Esophagus muscularis mucosa (tissue), 4 donors: ENCODE measurements at regions not wholly inside any gene's neighbourhood (a gene's known extent, or its start where the extent isn't known, plus 50 kb on each side); places are given as distances from the start of the nearest gene placed in this dataset.

ENCODE experiments used
- DNase-seq: peaks from one replicate; pipeline ENCODE4 v3.0.0-alpha.2; 2017; ENCODE audit errors: extremely low spot score
- H3K27ac ChIP-seq, 4 donors: fragments of 200-600 bp; sonication (generic); replicated peaks in 1 of 4; 1 replicate in 3 of 4; 2 replicates in 1 of 4; pipeline ENCODE4 v1.5.1; 2016 to 2019; ENCODE audit warnings: mild to moderate bottlenecking in 1 of 4
- H3K27me3 ChIP-seq, 4 donors: fragments of 200-600 bp; sonication (generic); one replicate each; pipeline versions ENCODE4 v1.5.1 to v1.6.0; 2016 to 2019
- H3K36me3 ChIP-seq, 4 donors: fragments of 200-600 bp; sonication (generic); one replicate each; pipeline ENCODE4 v1.5.1; 2016 to 2019
- H3K4me1 ChIP-seq, 4 donors: fragments of 200-600 bp; sonication (generic); one replicate each; pipeline ENCODE4 v1.5.1; 2016 to 2019
- H3K4me3 ChIP-seq, 4 donors: fragments of 200-600 bp; sonication (generic); 1 replicate in 2 of 4; 2 replicates in 2 of 4; pipeline ENCODE4 v1.5.1; 2016 to 2019; ENCODE audit warnings: mild to moderate bottlenecking in 4 of 4, moderate library complexity in 1 of 4
- H3K9me3 ChIP-seq, 4 donors: fragments of 200-600 bp; sonication (generic); 1 replicate in 3 of 4; 2 replicates in 1 of 4; pipeline ENCODE4 v1.5.1; 2016 to 2019
- CTCF ChIP-seq, 3 experiments: fragments of 200-600 bp in 2 of 3; fragments of 450-650 bp in 1 of 3; sonication (generic) in 2 of 3; IDR thresholded peaks; one replicate each; pipeline ENCODE4 v1.5.1; 2017 to 2019; ENCODE audit warnings: antibody characterized with exemption in 3 of 3, mild to moderate bottlenecking in 2 of 3, moderate library complexity in 1 of 3
- EP300 ChIP-seq: sonication (generic); formaldehyde crosslinking; IDR thresholded peaks from one replicate; pipeline ENCODE4 v1.6.1; 2017; ENCODE audit warnings: antibody characterized with exemption
- POLR2A ChIP-seq: fragments of 450-650 bp; IDR thresholded peaks from one replicate; pipeline ENCODE4 v1.6.1; 2017; ENCODE audit warnings: antibody characterized with exemption, moderate library complexity, mild to moderate bottlenecking, low read depth
- POLR2AphosphoS5 ChIP-seq, 2 donors: sonication (generic); formaldehyde crosslinking; IDR thresholded peaks; one replicate each; pipeline ENCODE4 v1.6.1; 2017; ENCODE audit warnings: antibody characterized with exemption in 2 of 2
- WGBS: methylation state at CpG from one replicate; pipeline ENCODE4 v1.1.5; 2018; 5-methylcytosine and 5-hydroxymethylcytosine counted together
- intact Hi-C: fragments of 100-400 bp; cut with DNase I; formaldehyde crosslinking; loops from one replicate; pipeline ENCODE4 v1.15.1; 2023

GRCh38 chr3:78516937-78517336 lies 1250.9 kb downstream of the ROBO1 start:
- no peaks in the 10 kb centered on the region for H3K4me1 ChIP-seq
- intact Hi-C loops = no loop called here
- H3K27me3 ChIP-seq = no peaks in the 10 kb centered on the region
- TF ChIP-seq POLR2A (no peak), POLR2AphosphoS5 (IDR thresholded peaks at IDR 0.05) (no peak), CTCF (IDR thresholded peaks at IDR 0.05) (no peak)
- DNase-seq = no peak
- H3K9me3 ChIP-seq = no peaks in the 10 kb centered on the region
- H3K27ac ChIP-seq = no peak overlapping the region
- H3K4me3 ChIP-seq = no peak overlapping the region
- H3K36me3 ChIP-seq = no peaks in the 10 kb centered on the region

GRCh38 chr3:78517965-78518364 lies 1249.8 kb downstream of the ROBO1 start:
- WGBS = 29% methylated on average over 1 of the region's 1 CpG
- H3K9me3 ChIP-seq = no peaks in the 10 kb centered on the region
- H3K27me3 ChIP-seq = no peaks in the 10 kb centered on the region

GRCh38 chr3:78519281-78519680 lies 1248.5 kb downstream of the ROBO1 start:
- intact Hi-C loops = no loop called here
- no peaks in the 10 kb centered on the region for H3K36me3 ChIP-seq
- H3K9me3 ChIP-seq = peaks cover 0 to 3% (median 0%) of the 10 kb centered on the region in 4 donors
- H3K27ac ChIP-seq = no peak overlapping the region
- 58% methylated on average over 2 of the region's 2 CpGs for WGBS
- no peak overlapping the region for H3K4me3 ChIP-seq
- no peaks in the 10 kb centered on the region for H3K4me1 ChIP-seq
- DNase-seq = no peak
- TF ChIP-seq EP300 (no peak), POLR2AphosphoS5 (IDR thresholded peaks at IDR 0.05) (no peak), CTCF (IDR thresholded peaks at IDR 0.05) (no peak), POLR2A (no peak)
- no peaks in the 10 kb centered on the region for H3K27me3 ChIP-seq

More at GRCh38 chr3:78517965-78518364, 1249.8 kb downstream of the ROBO1 start:
- H3K4me1 ChIP-seq = no peaks in the 10 kb centered on the region
- intact Hi-C loops = no loop called here
- DNase-seq = no peak
- H3K27ac ChIP-seq = no peak overlapping the region
- TF ChIP-seq CTCF (IDR thresholded peaks at IDR 0.05) (no peak), POLR2AphosphoS5 (IDR thresholded peaks at IDR 0.05) (no peak), EP300 (no peak), POLR2A (no peak)
- H3K36me3 ChIP-seq = no peaks in the 10 kb centered on the region
- H3K4me3 ChIP-seq = no peak overlapping the region

- intact Hi-C loops = no loop called here
- Histone ChIP-seq H3K4me3 (no peak overlapping the region), H3K9me3 (no peaks in the 10 kb centered on the region), H3K27me3 (no peaks in the 10 kb centered on the region), H3K4me1 (no peaks in the 10 kb centered on the region), H3K36me3 (no peaks in the 10 kb centered on the region), H3K27ac (no peak overlapping the region)
- TF ChIP-seq EP300 (no peak), CTCF (IDR thresholded peaks at IDR 0.05) (no peak), POLR2AphosphoS5 (IDR thresholded peaks at IDR 0.05) (no peak), POLR2A (no peak)
- no peak for DNase-seq
- 48% methylated on average over 3 of the region's 3 CpGs for WGBS
Measured at GRCh38 chr3:78529601-78530000, 1238.2 kb downstream of the ROBO1 start.

- Histone ChIP-seq H3K4me1 (no peaks in the 10 kb centered on the region), H3K4me3 (no peak overlapping the region), H3K27ac (no peak overlapping the region), H3K9me3 (no peaks in the 10 kb centered on the region), H3K36me3 (no peaks in the 10 kb centered on the region), H3K27me3 (no peaks in the 10 kb centered on the region)
- intact Hi-C loops = no loop called here
- TF ChIP-seq POLR2AphosphoS5 (IDR thresholded peaks at IDR 0.05) (no peak), POLR2A (no peak), CTCF (IDR thresholded peaks at IDR 0.05) (no peak), EP300 (no peak)
- no peak for DNase-seq
- WGBS = 89% methylated on average over 2 of the region's 2 CpGs
Measured at GRCh38 chr3:78540485-78540884, 1227.3 kb downstream of the ROBO1 start.
